ENCODE measurements at regions not wholly inside any gene's neighbourhood (a gene's known extent, or its start where the extent isn't known, plus 50 kb on each side); places are given as distances from the start of the nearest gene placed in this dataset.
"Not testable (repeated sequence)": the region's sequence is repeated elsewhere in the genome, so short reads cannot be mapped to it uniquely, and the experiment has no call there.

GRCh38 chr5:34125354-34125753 is 82.3 kb upstream of the C1QTNF3 start:
- not testable (repeated sequence) for TF ChIP-seq POLR2AphosphoS5 (IDR thresholded peaks at IDR 0.05; ENCODE audit: low read depth); EZH2phosphoT487 (IDR thresholded peaks at IDR 0.05; ENCODE audit: unreplicated experiment)

Data from GM23338 (cell line).